Esophagus squamous epithelium (tissue), 5 donors: ENCODE measurements at regions not wholly inside any gene's neighbourhood (a gene's known extent, or its start where the extent isn't known, plus 50 kb on each side); places are given as distances from the start of the nearest gene placed in this dataset.

Experiments
- DNase-seq: peaks from one replicate; lab custom pipeline; 2025; lab: John Stamatoyannopoulos, UW
- H3K27ac ChIP-seq, 4 donors: fragments of 200-600 bp; sonication (generic); one replicate each; pipeline ENCODE4 v1.5.1; 2016 to 2019; ENCODE audit warnings: mild to moderate bottlenecking in 1 of 4
- H3K27me3 ChIP-seq, 4 donors: fragments of 200-600 bp; sonication (generic); 1 replicate in 3 of 4; 2 replicates in 1 of 4; pipeline versions ENCODE4 v1.5.1 to v1.6.0; 2017 to 2021; ENCODE audit warnings: antibody characterized with exemption in 1 of 4
- H3K36me3 ChIP-seq, 3 donors: fragments of 200-600 bp; sonication (generic); one replicate each; pipeline ENCODE4 v1.5.1; 2016 to 2019
- H3K4me1 ChIP-seq, 3 donors: fragments of 200-600 bp; sonication (generic); one replicate each; pipeline ENCODE4 v1.5.1; 2017 to 2019
- H3K4me3 ChIP-seq, 4 donors: fragments of 200-600 bp; sonication (generic); 1 replicate in 3 of 4; 2 replicates in 1 of 4; pipeline ENCODE4 v1.5.1; 2016 to 2019; ENCODE audit warnings: mild to moderate bottlenecking in 2 of 4, moderate library complexity in 1 of 4
- H3K9me3 ChIP-seq, 3 donors: fragments of 200-600 bp; sonication (generic); one replicate each; pipeline ENCODE4 v1.5.1; 2016 to 2019
- POLR2A ChIP-seq, 4 donors: fragments of 450-650 bp; IDR thresholded peaks; one replicate each; pipeline ENCODE4 v1.6.1; 2017; ENCODE audit warnings: antibody characterized with exemption in 4 of 4, mild to moderate bottlenecking in 4 of 4, moderate library complexity in 3 of 4
- WGBS, 2 donors: methylation state at CpG; one replicate each; pipeline ENCODE4 v1.1.5; 2018; 5-methylcytosine and 5-hydroxymethylcytosine counted together
- intact Hi-C: fragments of 100-400 bp; cut with DNase I; formaldehyde crosslinking; loops from one replicate; pipeline ENCODE4 v1.15.0; 2022
- TF ChIP-seq, protein P1 (sequence below), 6 experiments: fragments of 450-650 bp in 4 of 6; fragments of 200-600 bp in 2 of 6; sonication (generic) in 2 of 6; IDR thresholded peaks; one replicate each; pipeline ENCODE4 v1.5.1; 2016 to 2019; ENCODE audit warnings: antibody characterized with exemption in 6 of 6, mild to moderate bottlenecking in 4 of 6, moderate library complexity in 4 of 6
- donor health status: DM: yes; HTN: yes; CAD: no.

DNA sequence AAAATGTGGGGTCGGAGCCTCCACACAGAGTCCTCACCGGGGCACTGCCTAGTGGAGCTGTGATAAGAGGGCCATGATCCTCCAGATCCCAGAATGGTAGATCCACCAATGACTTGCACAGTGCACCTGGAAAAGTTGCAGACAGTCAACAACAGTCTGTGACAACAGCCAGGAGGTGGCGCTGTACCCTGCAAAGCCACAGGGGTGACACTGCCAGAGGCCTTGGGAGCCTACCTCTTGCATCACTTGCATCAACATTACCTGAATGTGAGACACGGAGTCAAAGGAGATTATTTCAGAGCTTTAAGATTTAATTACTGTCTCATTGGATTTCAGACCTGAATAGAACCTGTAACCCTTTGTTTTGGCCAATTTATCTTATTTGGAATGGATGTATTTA, 614.1 kb upstream of the CDH9 start:
- Histone ChIP-seq H3K36me3 (no peaks in the 10 kb centered on the region), H3K4me3 (no peak overlapping the region), H3K4me1 (no peaks in the 10 kb centered on the region), H3K27me3 (no peaks in the 10 kb centered on the region), H3K9me3 (peaks cover 0 to 5% (median 0%) of the 10 kb centered on the region in 3 donors), H3K27ac (no peak overlapping the region)
- no peak for DNase-seq
- intact Hi-C loops = no loop called here
- no peak for TF ChIP-seq POLR2A (IDR thresholded peaks at IDR 0.05)
- TF ChIP-seq, protein P1, sequence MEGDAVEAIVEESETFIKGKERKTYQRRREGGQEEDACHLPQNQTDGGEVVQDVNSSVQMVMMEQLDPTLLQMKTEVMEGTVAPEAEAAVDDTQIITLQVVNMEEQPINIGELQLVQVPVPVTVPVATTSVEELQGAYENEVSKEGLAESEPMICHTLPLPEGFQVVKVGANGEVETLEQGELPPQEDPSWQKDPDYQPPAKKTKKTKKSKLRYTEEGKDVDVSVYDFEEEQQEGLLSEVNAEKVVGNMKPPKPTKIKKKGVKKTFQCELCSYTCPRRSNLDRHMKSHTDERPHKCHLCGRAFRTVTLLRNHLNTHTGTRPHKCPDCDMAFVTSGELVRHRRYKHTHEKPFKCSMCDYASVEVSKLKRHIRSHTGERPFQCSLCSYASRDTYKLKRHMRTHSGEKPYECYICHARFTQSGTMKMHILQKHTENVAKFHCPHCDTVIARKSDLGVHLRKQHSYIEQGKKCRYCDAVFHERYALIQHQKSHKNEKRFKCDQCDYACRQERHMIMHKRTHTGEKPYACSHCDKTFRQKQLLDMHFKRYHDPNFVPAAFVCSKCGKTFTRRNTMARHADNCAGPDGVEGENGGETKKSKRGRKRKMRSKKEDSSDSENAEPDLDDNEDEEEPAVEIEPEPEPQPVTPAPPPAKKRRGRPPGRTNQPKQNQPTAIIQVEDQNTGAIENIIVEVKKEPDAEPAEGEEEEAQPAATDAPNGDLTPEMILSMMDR (IDR thresholded peaks at IDR 0.05) = no peak
- 15 to 70% methylated on average over 2 to 3 of the region's 4 CpGs for WGBS, 2 donors

GRCh38 chr5:27639005-27639612, 600.7 kb upstream of the CDH9 start:
- Histone ChIP-seq H3K27ac (no peak overlapping the region), H3K4me3 (no peak overlapping the region), H3K36me3 (no peaks in the 10 kb centered on the region), H3K9me3 (peaks cover 0 to 11% (median 0%) of the 10 kb centered on the region in 3 donors), H3K4me1 (no peaks in the 10 kb centered on the region), H3K27me3 (no peaks in the 10 kb centered on the region)
- TF ChIP-seq POLR2A (IDR thresholded peaks at IDR 0.05) = no peak
- TF ChIP-seq, protein P1 (IDR thresholded peaks at IDR 0.05) = no peak
- no peak for DNase-seq
- 60 to 61% methylated on average over 3 to 6 of the region's 6 CpGs for WGBS, 2 donors
- intact Hi-C loops = no loop called here

GRCh38 chr5:27619982-27620381, 581.6 kb upstream of the CDH9 start:
- no peaks in the 10 kb centered on the region for H3K27me3 ChIP-seq
- no peaks in the 10 kb centered on the region for H3K36me3 ChIP-seq
- no peak overlapping the region for H3K4me3 ChIP-seq
- intact Hi-C loops = no loop called here
- 71 to 84% methylated on average over 2 of the region's 2 CpGs for WGBS, 2 donors
- TF ChIP-seq POLR2A (IDR thresholded peaks at IDR 0.05) = no peak
- TF ChIP-seq, protein P1 (IDR thresholded peaks at IDR 0.05) = no peak
- H3K27ac ChIP-seq = no peak overlapping the region
- no peaks in the 10 kb centered on the region for H3K4me1 ChIP-seq
- H3K9me3 ChIP-seq = peaks cover 0 to 8% (median 0%) of the 10 kb centered on the region in 3 donors
- no peak for DNase-seq

DNA sequence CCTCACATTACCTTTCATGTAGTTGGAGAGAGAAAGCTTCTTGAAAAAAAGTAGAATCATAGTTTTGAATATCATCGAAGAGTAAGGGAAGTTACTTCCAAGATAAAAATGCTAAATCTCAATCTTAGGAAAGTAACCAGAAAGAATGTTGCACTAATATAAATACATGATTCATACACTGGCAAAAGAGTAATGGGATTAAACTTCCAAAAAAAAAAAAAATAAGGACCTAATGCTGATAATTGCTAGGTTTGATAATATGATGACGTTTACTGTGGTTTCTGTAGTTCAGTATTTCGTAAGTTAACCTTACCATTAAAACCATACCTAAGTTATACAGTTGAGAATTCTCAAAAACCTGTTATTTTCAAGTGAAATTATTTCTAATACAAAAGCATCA, 573.8 kb upstream of the CDH9 start:
- intact Hi-C loops = no loop called here
- no peak overlapping the region for H3K27ac ChIP-seq
- H3K27me3 ChIP-seq = no peaks in the 10 kb centered on the region
- H3K4me3 ChIP-seq = no peak overlapping the region
- no peaks in the 10 kb centered on the region for H3K36me3 ChIP-seq
- H3K4me1 ChIP-seq = no peaks in the 10 kb centered on the region
- 24 to 36% methylated on average over 3 of the region's 3 CpGs for WGBS, 2 donors
- TF ChIP-seq POLR2A (IDR thresholded peaks at IDR 0.05) = no peak
- TF ChIP-seq, protein P1 (IDR thresholded peaks at IDR 0.05) = no peak
- DNase-seq = no peak
- H3K9me3 ChIP-seq = peaks cover 0 to 5% (median 0%) of the 10 kb centered on the region in 3 donors

GRCh38 chr5:27608992-27609391, 570.6 kb upstream of the CDH9 start:
- Histone ChIP-seq H3K27me3 (no peaks in the 10 kb centered on the region), H3K36me3 (no peaks in the 10 kb centered on the region), H3K9me3 (no peaks in the 10 kb centered on the region), H3K4me1 (no peaks in the 10 kb centered on the region), H3K27ac (no peak overlapping the region), H3K4me3 (no peak overlapping the region)
- DNase-seq = no peak
- intact Hi-C loops = no loop called here
- WGBS, 2 donors = 84 to 89% methylated on average over 3 of the region's 3 CpGs
- no peak for TF ChIP-seq POLR2A (IDR thresholded peaks at IDR 0.05)
- TF ChIP-seq, protein P1 (IDR thresholded peaks at IDR 0.05) = no peak
